RPMI7951 (cell line): ENCODE measurements at regions not wholly inside any gene's neighbourhood (a gene's known extent, or its start where the extent isn't known, plus 50 kb on each side); places are given as distances from the start of the nearest gene placed in this dataset.
"Not testable (repeated sequence)": the region's sequence is repeated elsewhere in the genome, so short reads cannot be mapped to it uniquely, and the experiment has no call there.

Source experiments
- DNase-seq: peaks from one replicate; pipeline ENCODE4 v3.0.0-alpha.2; 2012; ENCODE audit warnings: low read depth

GRCh38 chr5:10130881-10131280 lies 118.8 kb downstream of the ATPSCKMT start:
- no peak for DNase-seq

- DNase-seq = no peak
Observed at GRCh38 chr5:10126900-10127299, 122.8 kb downstream of the ATPSCKMT start.

GRCh38 chr5:10125116-10125515 lies 124.6 kb downstream of the ATPSCKMT start:
- peak; percentile 2 for DNase-seq

GRCh38 chr5:10124287-10124686 lies 125.4 kb downstream of the ATPSCKMT start:
- DNase-seq = no peak

GRCh38 chr5:10123254-10123989 lies 126.3 kb downstream of the ATPSCKMT start:
- no peak for DNase-seq

- DNase-seq = no peak
Observed at GRCh38 chr5:10122076-10122726, 127.5 kb downstream of the ATPSCKMT start.

- DNase-seq = no peak
Observed at GRCh38 chr5:10120934-10121333, 128.8 kb downstream of the ATPSCKMT start.

GRCh38 chr5:10118150-10118549 lies 131.5 kb downstream of the ATPSCKMT start:
- no peak for DNase-seq

- no peak for DNase-seq
Observed at GRCh38 chr5:10116594-10116993, 133.1 kb downstream of the ATPSCKMT start.

GRCh38 chr5:10115669-10116068 lies 134.0 kb downstream of the ATPSCKMT start:
- no peak for DNase-seq

- peak; percentile 50 for DNase-seq
Observed at GRCh38 chr5:10111571-10111970, 138.1 kb downstream of the ATPSCKMT start.

GRCh38 chr5:10110228-10110627 lies 139.5 kb downstream of the ATPSCKMT start:
- no peak for DNase-seq

- no peak for DNase-seq
Observed at GRCh38 chr5:10109299-10109698, 140.4 kb downstream of the ATPSCKMT start.

- DNase-seq = no peak
Observed at GRCh38 chr5:10106806-10107205, 142.9 kb downstream of the ATPSCKMT start.

GRCh38 chr5:10106285-10106684 lies 143.4 kb downstream of the ATPSCKMT start:
- DNase-seq = no peak

- no peak for DNase-seq
Observed at GRCh38 chr5:10102706-10103497, 146.8 kb downstream of the ATPSCKMT start.

GRCh38 chr5:10102235-10102634 lies 147.5 kb downstream of the ATPSCKMT start:
- DNase-seq = not testable (repeated sequence)

- no peak for DNase-seq
Observed at GRCh38 chr5:10099548-10099947, 150.1 kb downstream of the ATPSCKMT start.

- DNase-seq = no peak
Observed at GRCh38 chr5:10091701-10092100, 158.0 kb downstream of the ATPSCKMT start.

GRCh38 chr5:10090074-10090473 lies 159.6 kb downstream of the ATPSCKMT start:
- no peak for DNase-seq

GRCh38 chr5:10085185-10085584 lies 164.5 kb downstream of the ATPSCKMT start:
- no peak for DNase-seq

GRCh38 chr5:10081584-10081983 lies 168.1 kb downstream of the ATPSCKMT start:
- DNase-seq = no peak
